SK-N-SH (cell line): ENCODE measurements at regions not wholly inside any gene's neighbourhood (a gene's known extent, or its start where the extent isn't known, plus 50 kb on each side); places are given as distances from the start of the nearest gene placed in this dataset.

Experiments
- CTCF ChIA-PET: fragments of 300-600, 350-600 bp; formaldehyde crosslinking; extraction: SDS; loops from one replicate; lab custom pipeline; 2021; lab: Yijun Ruan, JAX
- POLR2A ChIA-PET: fragments of 350-600 bp; sonication (Branson Sonifier 250); formaldehyde crosslinking; extraction: SDS; loops from one replicate; lab custom pipeline; 2020; ENCODE audit warnings: antibody characterized with exemption, inconsistent platforms; lab: Yijun Ruan, JAX
- DNase-seq: peaks from one replicate; pipeline ENCODE4 v3.0.0; 2012
- H2AFZ ChIP-seq: fragments of 200-600 bp; sonication (generic); 2 replicates; pipeline ENCODE4 v1.8.1; 2016; ENCODE audit warnings: antibody characterized with exemption, mild to moderate bottlenecking, low read depth
- H3F3A ChIP-seq: fragments of 200-600 bp; sonication (generic); replicated peaks from 2 replicates; pipeline ENCODE3; 2016; ENCODE audit warnings: antibody characterized with exemption, mild to moderate bottlenecking; ENCODE audit not compliant: insufficient read depth
- H3K27ac ChIP-seq, 2 experiments: fragments of 200-500 bp in 1 of 2; fragments of 200-600 bp in 1 of 2; sonication (Bioruptor generic) in 1 of 2; sonication (generic), shearing (Covaris generic) in 1 of 2; 2 replicates each; pipeline versions ENCODE4 v1.5.1 to v1.6.1; 2014 to 2016; ENCODE audit warnings: low read depth in 2 of 2, inconsistent platforms in 1 of 2, low read length in 1 of 2, mild to moderate bottlenecking in 1 of 2, mixed read lengths in 1 of 2
- H3K27me3 ChIP-seq: fragments of 200-600 bp; sonication (generic), shearing (Covaris generic); 2 replicates; pipeline ENCODE4 v1.6.1; 2016; ENCODE audit warnings: mixed run types; ENCODE audit not compliant: insufficient read depth
- H3K36me3 ChIP-seq, 2 experiments: fragments of 200-500 bp in 1 of 2; fragments of 200-600 bp in 1 of 2; sonication (Bioruptor generic) in 1 of 2; sonication (generic) in 1 of 2; replicated peaks in 1 of 2; 2 replicates each; pipeline versions ENCODE3 to v1.5.1; 2014 to 2016; ENCODE audit warnings: low read length in 1 of 2, mild to moderate bottlenecking in 1 of 2; ENCODE audit not compliant: insufficient read depth in 2 of 2, control insufficient read depth in 1 of 2
- H3K4me1 ChIP-seq, 2 experiments: fragments of 200-500 bp in 1 of 2; fragments of 200-600 bp in 1 of 2; sonication (Bioruptor generic) in 1 of 2; sonication (generic), shearing (Covaris generic) in 1 of 2; 2 replicates each; pipeline versions ENCODE4 v1.5.1 to v1.6.1; 2014 to 2016; ENCODE audit warnings: low read depth in 1 of 2, low read length in 1 of 2, mixed run types in 1 of 2; ENCODE audit not compliant: insufficient read depth in 2 of 2, control insufficient read depth in 1 of 2
- H3K4me2 ChIP-seq: fragments of 200-600 bp; sonication (generic), shearing (Covaris generic); 2 replicates; pipeline ENCODE4 v1.6.1; 2017; ENCODE audit warnings: mixed run types
- H3K4me3 ChIP-seq, 2 experiments: fragments of 200-500 bp in 1 of 2; fragments of 200-600 bp in 1 of 2; sonication (Bioruptor generic) in 1 of 2; sonication (generic), shearing (Covaris generic) in 1 of 2; 2 replicates each; pipeline versions ENCODE4 v1.5.1 to v1.8.1; 2014 to 2016; ENCODE audit warnings: low read depth in 2 of 2, inconsistent platforms in 1 of 2, low read length in 1 of 2, mild to moderate bottlenecking in 1 of 2, mixed read lengths in 1 of 2, moderate library complexity in 1 of 2
- H3K79me2 ChIP-seq: fragments of 200-600 bp; sonication (generic); 2 replicates; pipeline ENCODE4 v1.8.1; 2017; ENCODE audit warnings: mild to moderate bottlenecking; ENCODE audit not compliant: insufficient read depth
- H3K9ac ChIP-seq: fragments of 200-600 bp; sonication (generic); 2 replicates; pipeline ENCODE4 v1.6.1; 2017; ENCODE audit warnings: mixed run types
- H3K9me2 ChIP-seq: fragments of 200-600 bp; sonication (generic); 2 replicates; pipeline ENCODE4 v1.6.1; 2017; ENCODE audit warnings: mixed run types
- H3K9me3 ChIP-seq: fragments of 200-600 bp; sonication (generic); 2 replicates; pipeline ENCODE4 v1.6.1; 2017; ENCODE audit warnings: mixed run types, mild to moderate bottlenecking, moderate library complexity
- H4K20me1 ChIP-seq: fragments of 200-600 bp; sonication (generic); 2 replicates; pipeline ENCODE4 v1.6.1; 2017; ENCODE audit warnings: mild to moderate bottlenecking, mixed run types; ENCODE audit not compliant: insufficient read depth
- CHD2 ChIP-seq: fragments of 150-350 bp; IDR thresholded peaks from 2 replicates; pipeline ENCODE4 v1.6.1; 2018; ENCODE audit warnings: low read length; ENCODE audit not compliant: partially characterized antibody
- ELF1 ChIP-seq: IDR thresholded peaks from 2 replicates; pipeline ENCODE4 v1.4.0; 2012
- EP300 ChIP-seq, 2 experiments: IDR thresholded peaks; 2 replicates each; pipeline versions ENCODE4 v1.4.0 to v1.6.1; 2012; ENCODE audit warnings: borderline replicate concordance in 1 of 2, low read depth in 1 of 2, low read length in 1 of 2
- EZH2phosphoT487 ChIP-seq: fragments of 200-600 bp; sonication (generic); IDR thresholded peaks from 2 replicates; pipeline ENCODE4 v1.6.1; 2017; ENCODE audit warnings: low read depth, mixed run types, mild to moderate bottlenecking, antibody characterized with exemption, moderate library complexity, borderline replicate concordance
- FOSL2 ChIP-seq: IDR thresholded peaks from 2 replicates; pipeline ENCODE4 v1.4.0; 2012; ENCODE audit warnings: low read depth, mild to moderate bottlenecking, moderate library complexity, borderline replicate concordance
- FOXM1 ChIP-seq: IDR thresholded peaks from 2 replicates; pipeline ENCODE4 v1.4.0; 2012; ENCODE audit warnings: low read depth, mild to moderate bottlenecking
- GABPA ChIP-seq: IDR thresholded peaks from 2 replicates; pipeline ENCODE4 v1.4.0; 2012; ENCODE audit warnings: low read depth, mild to moderate bottlenecking
- IRF3 ChIP-seq: fragments of 150-350 bp; IDR thresholded peaks from 2 replicates; pipeline ENCODE4 v1.6.1; 2016; ENCODE audit warnings: mild to moderate bottlenecking, low read depth, low read length
- JUND ChIP-seq: IDR thresholded peaks from 2 replicates; pipeline ENCODE4 v1.4.0; 2012
- MEF2A ChIP-seq: IDR thresholded peaks from 2 replicates; pipeline ENCODE4 v1.4.0; 2012; ENCODE audit warnings: low read depth, borderline replicate concordance
- NFIC ChIP-seq: IDR thresholded peaks from 2 replicates; pipeline ENCODE4 v1.4.0; 2012; ENCODE audit warnings: borderline replicate concordance
- NRF1 ChIP-seq: IDR thresholded peaks from 2 replicates; pipeline ENCODE4 v1.6.1; 2012; ENCODE audit warnings: low read depth, mild to moderate bottlenecking, low read length
- POLR2AphosphoS5 ChIP-seq: IDR thresholded peaks from 2 replicates; pipeline ENCODE4 v1.6.1; 2012; ENCODE audit warnings: low read depth, low read length
- SIN3A ChIP-seq: IDR thresholded peaks from 2 replicates; pipeline ENCODE4 v1.6.1; 2012; ENCODE audit warnings: low read depth, mild to moderate bottlenecking, low read length, moderate library complexity, borderline replicate concordance
- TAF1 ChIP-seq: IDR thresholded peaks from 2 replicates; pipeline ENCODE4 v1.6.1; 2012; ENCODE audit warnings: low read depth, mild to moderate bottlenecking, low read length, moderate library complexity, borderline replicate concordance
- TEAD4 ChIP-seq: IDR thresholded peaks from 2 replicates; pipeline ENCODE4 v1.4.0; 2012; ENCODE audit warnings: mild to moderate bottlenecking, borderline replicate concordance; ENCODE audit not compliant: insufficient read depth
- USF1 ChIP-seq: IDR thresholded peaks from 2 replicates; pipeline ENCODE4 v1.4.0; 2012; ENCODE audit warnings: low read depth, borderline replicate concordance
- YY1 ChIP-seq: IDR thresholded peaks from 2 replicates; pipeline ENCODE4 v1.4.0; 2012; ENCODE audit warnings: low read depth, mild to moderate bottlenecking
- ZBTB33 ChIP-seq: IDR thresholded peaks from 2 replicates; pipeline ENCODE4 v1.4.0; 2012; ENCODE audit warnings: low read depth, borderline replicate concordance
- WGBS: methylation state at CpG from one replicate; pipeline ENCODE4 v1.1.6; 2017; ENCODE audit warnings: low lambda C conversion rate; 5-methylcytosine and 5-hydroxymethylcytosine counted together

GRCh38 chr1:192713921-192714320 lies 78.0 kb downstream of the RGS13 start:
- CTCF ChIA-PET, result no interaction called here

GRCh38 chr1:192724670-192725069 lies 84.2 kb upstream of the RGS2 start:
- no peaks in the 10 kb centered on the region for H3K27me3 ChIP-seq
- H3K27ac ChIP-seq, result no peak overlapping the region
- no peak overlapping the region for H3K4me3 ChIP-seq
- H3K79me2 ChIP-seq, result no peaks in the 10 kb centered on the region
- no peak overlapping the region for H3K9ac ChIP-seq
- TF ChIP-seq FOSL2, result peak; percentile 15; the same call in 1 of the 2 replicates
- TF ChIP-seq IRF3, result no peak
- ChIA-PET POLR2A (no interaction called here), CTCF (no interaction called here)
- H3K36me3 ChIP-seq, result no peaks in the 10 kb centered on the region
- H2AFZ ChIP-seq, result no peak overlapping the region
- no peaks in the 10 kb centered on the region for H3F3A ChIP-seq
- H3K4me1 ChIP-seq, result peaks cover 2 to 3% of the 10 kb centered on the region in 2 experiments; a peak in 2 of 4 replicates
- DNase-seq, result no peak
- H4K20me1 ChIP-seq, result no peaks in the 10 kb centered on the region
- H3K4me2 ChIP-seq, result no peak overlapping the region
- H3K9me2 ChIP-seq, result no peaks in the 10 kb centered on the region
- 63% methylated on average over 4 of the region's 4 CpGs for WGBS
- H3K9me3 ChIP-seq, result 0 out of 2 replicates have a peak, but pooled peaks cover 2% of the 10 kb centered on the region

More at GRCh38 chr1:192713921-192714320, 78.0 kb downstream of the RGS13 start:
- H2AFZ ChIP-seq, result no peak overlapping the region
- H3K9me3 ChIP-seq, result no peaks in the 10 kb centered on the region; the same call in 1 of the 2 replicates
- no peaks in the 10 kb centered on the region for H3F3A ChIP-seq
- no peaks in the 10 kb centered on the region for H3K27me3 ChIP-seq
- H3K4me2 ChIP-seq, result no peak overlapping the region
- no peak overlapping the region for H3K9ac ChIP-seq
- DNase-seq, result no peak
- TF ChIP-seq CHD2, result no peak
- no peak for TF ChIP-seq MEF2A
- TF ChIP-seq TAF1, result no peak
- no peak for TF ChIP-seq ELF1
- TF ChIP-seq NRF1, result no peak
- TF ChIP-seq YY1, result no peak
- no peak for TF ChIP-seq GABPA
- TF ChIP-seq, all 33 proteins: peak for 0
- Histone ChIP-seq H3K36me3 (no peaks in the 10 kb centered on the region), H3K79me2 (no peaks in the 10 kb centered on the region), H3K27ac (no peak overlapping the region), H4K20me1 (no peaks in the 10 kb centered on the region), H3K4me3 (no peak overlapping the region), H3K9me2 (no peaks in the 10 kb centered on the region), H3K4me1 (peaks cover 0 to 7% of the 10 kb centered on the region in 2 experiments; a peak in 2 of 4 replicates)
- WGBS, result 72% methylated on average over 4 of the region's 4 CpGs
- POLR2A ChIA-PET, result no interaction called here

GRCh38 chr1:192726820-192727504 lies 81.9 kb upstream of the RGS2 start:
- no peaks in the 10 kb centered on the region for H3F3A ChIP-seq
- H3K9me2 ChIP-seq, result no peaks in the 10 kb centered on the region
- peaks cover 2 to 3% of the 10 kb centered on the region in 2 experiments; a peak in 3 of 4 replicates for H3K4me1 ChIP-seq
- no peaks in the 10 kb centered on the region for H4K20me1 ChIP-seq
- no peaks in the 10 kb centered on the region for H3K27me3 ChIP-seq
- H3K36me3 ChIP-seq, result no peaks in the 10 kb centered on the region
- no peak overlapping the region for H3K27ac ChIP-seq
- ChIA-PET CTCF (interaction anchor here (0.7 kb wide), 1 partner anchor 13 kb away, joined by 4 read pairs; no protein-coding TSS in a partner anchor), POLR2A (no interaction called here)
- WGBS, result 93% methylated on average over 6 of the region's 6 CpGs
- H3K9ac ChIP-seq, result no peak overlapping the region
- H3K4me3 ChIP-seq, result no peak overlapping the region
- no peak overlapping the region for H2AFZ ChIP-seq
- no peaks in the 10 kb centered on the region for H3K79me2 ChIP-seq
- DNase-seq, result no peak
- no peak overlapping the region for H3K4me2 ChIP-seq
- no peaks in the 10 kb centered on the region for H3K9me3 ChIP-seq
- TF ChIP-seq EP300 (IDR thresholded peaks at IDR 0.05; ENCODE audit: borderline replicate concordance in 1 of 2, low read depth in 1 of 2, low read length in 1 of 2) (no peak), MEF2A (no peak), USF1 (no peak), JUND (no peak), NFIC (no peak), GABPA (no peak), TEAD4 (no peak), POLR2AphosphoS5 (no peak), ELF1 (no peak), EZH2phosphoT487 (no peak), NRF1 (no peak), SIN3A (no peak), FOXM1 (no peak), ZBTB33 (no peak)
